DOHH2 (cell line): ENCODE measurements at regions not wholly inside any gene's neighbourhood (a gene's known extent, or its start where the extent isn't known, plus 50 kb on each side); places are given as distances from the start of the nearest gene placed in this dataset.

ENCODE experiments used
- H3F3A ChIP-seq: fragments of 200-600 bp; sonication (generic), shearing (Covaris generic); 2 replicates; pipeline ENCODE4 v1.6.0; 2016; ENCODE audit warnings: antibody characterized with exemption, mild to moderate bottlenecking; ENCODE audit not compliant: control insufficient read depth, insufficient read depth
- H3K27ac ChIP-seq: fragments of 200-600 bp; sonication (generic); 2 replicates; pipeline ENCODE4 v1.5.1; 2014; ENCODE audit warnings: low read depth, mild to moderate bottlenecking, low read length, moderate library complexity
- H3K27me3 ChIP-seq: fragments of 200-600 bp; sonication (generic); 2 replicates; pipeline ENCODE4 v1.6.1; 2014; ENCODE audit warnings: mild to moderate bottlenecking, low read length, mixed read lengths; ENCODE audit not compliant: control insufficient read depth
- H3K36me3 ChIP-seq: fragments of 200-600 bp; sonication (generic); 2 replicates; pipeline ENCODE4 v1.6.1; 2014; ENCODE audit warnings: mild to moderate bottlenecking, low read length, moderate library complexity, mixed read lengths; ENCODE audit not compliant: control insufficient read depth
- H3K4me1 ChIP-seq: fragments of 200-600 bp; sonication (generic); 2 replicates; pipeline ENCODE4 v1.6.1; 2014; ENCODE audit warnings: mild to moderate bottlenecking, low read length, mixed read lengths; ENCODE audit not compliant: control insufficient read depth
- H3K4me2 ChIP-seq: fragments of 200-600 bp; sonication (generic); 2 replicates; pipeline ENCODE4 v1.6.0; 2014; ENCODE audit warnings: mild to moderate bottlenecking, low read length, moderate library complexity
- H3K4me3 ChIP-seq: fragments of 200-600 bp; sonication (generic); 2 replicates; pipeline ENCODE4 v1.5.1; 2014; ENCODE audit warnings: mild to moderate bottlenecking, low read length, mixed read lengths
- H3K79me2 ChIP-seq: fragments of 200-600 bp; sonication (generic); 2 replicates; pipeline ENCODE4 v1.6.1; 2014; ENCODE audit warnings: mild to moderate bottlenecking, low read length, mixed read lengths; ENCODE audit not compliant: control insufficient read depth
- H3K9me2 ChIP-seq: fragments of 200-600 bp; sonication (generic); replicated peaks from 2 replicates; pipeline ENCODE4 v1.6.1; 2014; ENCODE audit warnings: mild to moderate bottlenecking, low read length, mixed read lengths; ENCODE audit not compliant: control insufficient read depth
- H3K9me3 ChIP-seq: fragments of 200-600 bp; sonication (generic); 2 replicates; pipeline ENCODE4 v1.6.1; 2014; ENCODE audit warnings: antibody characterized with exemption, low read length, mixed read lengths; ENCODE audit not compliant: control insufficient read depth, insufficient read depth
- H4K20me1 ChIP-seq: fragments of 200-600 bp; sonication (generic); 2 replicates; pipeline ENCODE4 v1.6.0; 2014; ENCODE audit warnings: low read depth, mild to moderate bottlenecking, antibody characterized with exemption, low read length, moderate library complexity; ENCODE audit not compliant: control insufficient read depth, insufficient read depth
- EZH2phosphoT487 ChIP-seq: fragments of 200-600 bp; sonication (generic); IDR thresholded peaks from 2 replicates; pipeline ENCODE4 v1.6.1; 2017; ENCODE audit warnings: borderline replicate concordance, mild to moderate bottlenecking, antibody characterized with exemption, low read length, moderate library complexity, mixed read lengths
- TF ChIP-seq, protein P1 (sequence below): fragments of 200-600 bp; sonication (generic); IDR thresholded peaks from one replicate; pipeline ENCODE4 v1.5.1; 2014; ENCODE audit warnings: antibody characterized with exemption, mild to moderate bottlenecking, low read depth, low read length; ENCODE audit not compliant: poor library complexity, severe bottlenecking

DNA sequence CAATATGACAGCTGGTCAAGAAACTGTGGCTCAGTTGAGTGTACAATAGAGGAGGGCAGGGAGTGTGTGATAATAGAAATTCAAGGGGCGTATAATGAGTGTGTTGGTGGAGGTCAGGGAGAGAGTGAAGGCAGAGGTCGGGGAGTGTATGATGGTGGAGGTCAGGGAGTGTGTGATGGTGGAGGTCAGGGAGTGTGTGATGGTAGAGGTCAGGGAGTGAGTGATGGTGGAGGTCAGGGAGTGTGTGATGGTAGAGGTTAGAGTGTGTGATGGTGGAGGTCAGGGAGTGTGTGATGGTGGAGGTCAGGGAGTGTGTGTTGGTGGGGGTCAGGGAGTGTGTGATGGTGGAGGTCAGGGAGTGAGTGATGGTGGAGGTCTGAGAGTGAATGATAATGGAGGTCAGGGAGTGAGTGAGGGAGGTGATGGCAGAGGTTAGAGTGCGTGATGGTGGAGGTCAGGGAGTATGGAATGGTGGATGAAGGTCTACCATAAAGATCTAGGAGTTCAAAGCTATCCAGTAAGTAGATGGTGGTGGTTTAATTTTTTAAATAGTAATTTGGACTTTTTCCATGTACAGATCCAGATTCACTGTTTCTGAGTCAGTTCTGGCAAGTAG, 57.7 kb upstream of the TNS3 start:
- H3K79me2 ChIP-seq, result no peaks in the 10 kb centered on the region
- TF ChIP-seq, protein P1, sequence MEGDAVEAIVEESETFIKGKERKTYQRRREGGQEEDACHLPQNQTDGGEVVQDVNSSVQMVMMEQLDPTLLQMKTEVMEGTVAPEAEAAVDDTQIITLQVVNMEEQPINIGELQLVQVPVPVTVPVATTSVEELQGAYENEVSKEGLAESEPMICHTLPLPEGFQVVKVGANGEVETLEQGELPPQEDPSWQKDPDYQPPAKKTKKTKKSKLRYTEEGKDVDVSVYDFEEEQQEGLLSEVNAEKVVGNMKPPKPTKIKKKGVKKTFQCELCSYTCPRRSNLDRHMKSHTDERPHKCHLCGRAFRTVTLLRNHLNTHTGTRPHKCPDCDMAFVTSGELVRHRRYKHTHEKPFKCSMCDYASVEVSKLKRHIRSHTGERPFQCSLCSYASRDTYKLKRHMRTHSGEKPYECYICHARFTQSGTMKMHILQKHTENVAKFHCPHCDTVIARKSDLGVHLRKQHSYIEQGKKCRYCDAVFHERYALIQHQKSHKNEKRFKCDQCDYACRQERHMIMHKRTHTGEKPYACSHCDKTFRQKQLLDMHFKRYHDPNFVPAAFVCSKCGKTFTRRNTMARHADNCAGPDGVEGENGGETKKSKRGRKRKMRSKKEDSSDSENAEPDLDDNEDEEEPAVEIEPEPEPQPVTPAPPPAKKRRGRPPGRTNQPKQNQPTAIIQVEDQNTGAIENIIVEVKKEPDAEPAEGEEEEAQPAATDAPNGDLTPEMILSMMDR, result no peak
- TF ChIP-seq EZH2phosphoT487, result no peak
- H3K4me1 ChIP-seq, result peaks cover 30% of the 10 kb centered on the region
- H4K20me1 ChIP-seq, result no peaks in the 10 kb centered on the region
- H3K36me3 ChIP-seq, result no peaks in the 10 kb centered on the region
- no peak overlapping the region for H3K4me3 ChIP-seq
- H3K9me2 ChIP-seq, result no peaks in the 10 kb centered on the region
- no peak overlapping the region for H3K27ac ChIP-seq
- no peak overlapping the region for H3K4me2 ChIP-seq
- peaks cover 5% of the 10 kb centered on the region; the same call in 1 of the 2 replicates for H3K27me3 ChIP-seq
- H3F3A ChIP-seq, result no peaks in the 10 kb centered on the region
- H3K9me3 ChIP-seq, result peaks cover 6% of the 10 kb centered on the region; the same call in 1 of the 2 replicates

DNA sequence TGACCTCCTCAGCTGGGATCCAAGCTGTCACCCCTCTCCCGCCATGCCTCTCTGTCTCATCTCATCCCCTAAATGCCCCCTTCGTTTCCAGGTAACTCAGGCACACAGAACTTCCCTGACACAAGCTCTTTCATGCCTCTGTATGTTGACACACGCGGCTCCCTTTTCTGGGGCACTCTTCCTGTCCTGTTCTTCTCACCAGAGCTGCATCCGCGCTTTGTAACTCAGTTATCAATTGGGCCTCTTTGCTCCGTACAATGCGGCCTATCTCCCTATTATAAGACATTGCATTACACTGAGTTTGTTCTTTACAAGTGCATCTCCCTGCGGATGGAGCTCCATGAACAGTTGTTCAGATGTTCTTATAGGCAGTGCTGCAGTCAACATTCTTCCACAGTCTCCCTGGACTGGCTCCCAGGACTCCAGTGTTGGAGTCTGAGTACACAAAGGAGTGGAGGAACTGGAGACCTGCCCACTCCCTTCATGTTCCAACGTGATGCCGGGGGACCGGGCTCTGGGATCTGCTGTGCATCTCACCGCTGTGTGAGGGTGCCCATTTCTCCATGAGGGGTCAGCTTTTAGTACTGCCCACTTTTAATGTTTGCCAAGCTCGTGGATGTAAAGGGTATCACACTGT, 56.9 kb upstream of the TNS3 start:
- Histone ChIP-seq H4K20me1 (no peaks in the 10 kb centered on the region), H3K27me3 (peaks cover 5% of the 10 kb centered on the region; the same call in 1 of the 2 replicates), H3K4me2 (no peak overlapping the region), H3K9me2 (no peaks in the 10 kb centered on the region), H3K4me3 (no peak overlapping the region), H3K79me2 (no peaks in the 10 kb centered on the region), H3K36me3 (no peaks in the 10 kb centered on the region), H3K9me3 (peaks cover 6% of the 10 kb centered on the region; the same call in 1 of the 2 replicates), H3F3A (no peaks in the 10 kb centered on the region), H3K4me1 (peaks cover 31% of the 10 kb centered on the region), H3K27ac (no peak overlapping the region)
- TF ChIP-seq, protein P1, result no peak
- no peak for TF ChIP-seq EZH2phosphoT487

DNA sequence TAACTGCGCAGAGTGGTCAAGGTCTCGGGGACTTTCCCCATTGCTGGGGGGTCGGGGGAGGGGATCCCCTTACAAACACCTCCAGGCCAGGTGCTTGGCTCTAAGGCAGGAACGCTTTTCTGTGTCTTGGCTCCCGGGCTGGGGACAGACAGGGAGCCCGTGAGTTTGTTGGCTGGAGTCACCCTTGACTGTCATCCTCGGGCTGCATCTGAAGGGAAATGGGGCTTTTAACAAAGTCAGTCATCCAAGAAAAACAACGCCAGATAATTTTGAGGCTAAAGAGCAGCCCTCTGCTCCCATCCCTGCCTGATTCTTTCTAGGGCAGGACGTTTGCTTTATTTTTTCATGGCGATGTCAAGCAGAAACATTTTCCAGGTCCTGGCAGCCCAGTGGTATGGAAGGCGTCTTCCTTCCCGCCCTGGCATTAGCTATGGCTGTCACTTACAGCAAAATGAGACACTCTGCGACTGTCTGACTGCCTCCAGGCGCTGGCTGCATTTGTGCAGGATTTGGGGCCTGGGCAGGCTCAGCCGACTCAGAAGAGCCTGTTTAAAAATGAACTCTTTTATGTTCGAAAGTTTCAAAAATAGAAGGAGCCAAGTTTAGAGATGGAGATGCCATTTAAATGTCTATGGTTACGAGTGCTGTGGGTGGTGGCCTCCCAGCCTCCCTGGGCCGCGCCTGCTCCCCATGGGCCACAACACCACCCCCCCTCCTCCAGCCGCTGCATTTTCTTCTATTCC, 54.7 kb upstream of the TNS3 start:
- no peak overlapping the region for H3K4me2 ChIP-seq
- H3K4me3 ChIP-seq, result no peak overlapping the region
- H3K9me3 ChIP-seq, result no peaks in the 10 kb centered on the region
- no peaks in the 10 kb centered on the region for H3K79me2 ChIP-seq
- no peak overlapping the region for H3K27ac ChIP-seq
- peaks cover 5% of the 10 kb centered on the region; the same call in 1 of the 2 replicates for H3K27me3 ChIP-seq
- H3K4me1 ChIP-seq, result peaks cover 39% of the 10 kb centered on the region
- no peaks in the 10 kb centered on the region for H3F3A ChIP-seq
- H3K36me3 ChIP-seq, result no peaks in the 10 kb centered on the region
- no peaks in the 10 kb centered on the region for H3K9me2 ChIP-seq
- TF ChIP-seq EZH2phosphoT487, result no peak
- TF ChIP-seq, protein P1, result no peak
- no peaks in the 10 kb centered on the region for H4K20me1 ChIP-seq
